SIG-M5 (cell line): ENCODE measurements at regions not wholly inside any gene's neighbourhood (a gene's known extent, or its start where the extent isn't known, plus 50 kb on each side); places are given as distances from the start of the nearest gene placed in this dataset.
"Not testable (repeated sequence)": the region's sequence is repeated elsewhere in the genome, so short reads cannot be mapped to it uniquely, and the experiment has no call there.

Experiments
- DNase-seq: peaks from one replicate; lab custom pipeline; 2025; lab: John Stamatoyannopoulos, UW

DNA sequence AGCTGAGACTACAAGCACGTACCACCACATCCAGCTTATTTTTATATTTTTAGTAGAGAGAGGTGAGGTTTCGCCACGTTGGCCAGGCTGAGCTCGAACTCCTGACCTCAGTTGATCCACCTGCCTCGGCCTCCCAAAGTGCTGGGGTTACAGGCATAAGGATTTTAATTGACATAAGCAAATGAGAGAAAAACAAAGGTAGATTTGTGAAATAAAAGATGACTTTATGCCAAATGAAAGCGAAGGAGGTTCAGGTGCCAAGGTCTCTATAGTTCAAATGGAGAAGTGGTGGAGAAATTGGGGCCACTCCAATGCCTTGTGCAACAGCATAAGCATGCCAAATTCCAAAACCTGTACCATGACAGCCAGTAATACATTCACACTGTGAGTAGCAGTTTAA, 180.6 kb downstream of the MREG start:
- no peak for DNase-seq

DNA sequence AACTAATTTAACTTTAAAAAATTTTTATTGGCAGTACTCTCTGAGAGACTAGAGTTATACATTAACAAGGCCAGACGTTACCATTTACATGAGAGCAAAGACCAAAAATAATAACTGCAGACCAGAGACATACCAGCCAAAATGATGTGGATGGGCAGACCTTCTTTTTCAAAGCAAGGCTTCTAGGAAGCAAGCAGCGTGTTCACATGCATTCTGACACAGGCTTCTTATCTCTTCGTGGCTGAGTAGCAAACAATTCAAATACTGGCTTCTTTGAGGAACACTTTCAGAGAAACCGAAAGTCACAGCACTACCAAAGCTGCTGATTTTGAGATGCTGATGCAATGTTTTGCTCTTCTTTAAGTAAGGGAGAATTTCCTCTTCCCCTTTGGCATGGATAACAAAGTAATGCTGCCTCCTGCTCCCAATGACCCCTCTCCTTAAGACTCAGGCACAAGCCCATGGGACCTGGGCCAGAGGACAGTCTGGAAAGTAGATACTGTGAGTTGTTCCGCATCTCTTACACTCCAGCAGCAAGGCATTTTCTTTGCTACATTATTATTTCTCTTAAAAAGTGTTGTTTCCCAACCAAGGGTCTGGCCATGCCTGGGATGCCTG, 181.9 kb downstream of the MREG start:
- DNase-seq, result no peak

DNA sequence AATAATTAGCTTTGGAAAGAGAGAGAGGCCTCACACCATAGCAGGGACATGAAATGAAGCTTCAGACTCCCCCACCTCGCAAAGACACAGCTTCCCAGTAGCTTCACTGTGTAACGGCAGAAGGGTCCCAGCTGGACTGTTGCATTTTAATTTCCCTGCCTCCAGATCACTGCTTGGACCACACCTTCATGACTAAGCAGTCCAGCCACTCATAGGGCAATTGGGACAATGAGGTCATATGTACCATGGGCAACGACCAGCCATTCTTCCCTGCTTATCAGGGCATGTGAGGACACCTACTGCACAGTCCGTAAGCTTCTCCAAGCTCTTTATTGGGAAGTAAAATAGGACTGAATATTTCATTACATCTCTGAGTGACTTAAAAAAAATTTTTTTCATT, 183.0 kb downstream of the MREG start:
- DNase-seq, result no peak

DNA sequence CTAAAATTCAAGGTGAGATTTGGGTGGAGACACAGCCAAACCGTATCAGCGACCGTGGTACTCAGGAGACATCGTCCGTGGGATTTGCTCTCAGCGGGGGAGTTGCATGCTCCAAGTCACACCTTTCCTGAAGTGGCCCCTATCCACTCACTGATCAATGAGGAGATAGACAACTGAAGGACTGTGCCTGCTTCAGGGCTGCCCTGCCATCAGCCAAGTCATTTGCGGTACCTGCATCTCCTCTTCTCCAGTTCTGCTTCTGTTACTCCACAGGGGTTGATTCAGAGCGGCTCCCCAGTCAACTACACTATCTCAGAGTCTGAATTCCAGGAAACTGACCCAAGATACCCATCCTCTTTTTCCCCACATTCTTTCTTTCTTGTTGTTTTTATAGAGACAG, 184.1 kb downstream of the MREG start:
- DNase-seq, result no peak

DNA sequence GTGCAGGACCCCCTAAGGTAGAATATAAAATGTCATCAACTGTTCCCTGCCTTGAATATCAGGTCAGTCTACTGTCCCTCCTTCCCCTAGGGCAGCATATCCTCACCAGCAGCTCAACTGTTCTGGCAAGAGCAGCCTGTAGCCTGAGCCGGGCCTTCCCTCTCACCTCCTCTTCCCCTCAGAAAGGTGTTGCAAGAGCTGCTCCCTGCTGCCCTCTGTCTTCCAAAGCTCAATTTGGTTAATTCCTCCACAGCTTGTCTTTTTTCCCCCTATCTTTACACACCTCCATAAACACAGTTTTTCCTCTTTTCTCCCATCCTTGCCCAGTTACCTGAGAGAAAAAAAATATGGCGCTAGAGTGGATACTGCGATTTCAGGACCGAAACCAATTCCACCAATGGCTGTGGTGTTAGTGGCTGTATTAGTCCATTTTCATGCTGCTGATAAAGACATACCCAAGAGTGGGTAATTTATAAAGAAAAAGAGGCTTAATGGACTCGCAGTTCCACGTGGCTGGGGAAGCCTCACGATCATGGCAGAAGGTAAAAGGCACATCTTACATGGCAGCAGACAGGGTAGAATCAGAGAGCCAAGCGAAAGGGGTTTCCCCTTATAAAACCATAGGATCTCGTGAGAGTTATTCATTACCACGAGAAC, 184.7 kb downstream of the MREG start:
- no peak for DNase-seq

DNA sequence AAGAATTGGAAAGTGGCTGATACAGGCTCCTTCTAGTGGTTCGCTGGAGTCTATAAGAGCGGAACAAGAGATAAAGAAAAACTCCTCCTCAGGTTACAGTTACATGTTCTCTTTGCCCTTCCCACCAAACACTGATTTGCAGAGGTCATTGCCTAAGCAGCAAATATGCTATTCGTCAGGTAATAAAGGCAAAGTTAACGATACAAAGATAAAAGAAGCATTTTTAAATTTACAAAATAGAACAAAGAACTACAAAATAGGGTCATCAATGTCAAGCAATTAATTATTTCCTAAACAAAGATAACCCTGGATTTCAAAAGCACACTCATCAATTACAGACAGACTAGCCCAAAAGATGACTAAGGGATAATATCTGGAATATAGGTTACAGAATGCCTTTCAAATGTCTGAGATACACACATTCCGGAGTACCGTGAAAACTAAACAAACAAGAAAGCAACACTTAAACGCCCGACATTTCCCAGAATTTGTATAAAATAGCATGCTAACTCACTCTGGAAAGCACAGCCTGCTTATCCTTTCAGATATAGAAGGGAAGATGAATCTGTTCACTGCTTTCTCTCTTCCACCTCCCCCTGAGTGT, 186.4 kb downstream of the MREG start:
- no peak for DNase-seq

DNA sequence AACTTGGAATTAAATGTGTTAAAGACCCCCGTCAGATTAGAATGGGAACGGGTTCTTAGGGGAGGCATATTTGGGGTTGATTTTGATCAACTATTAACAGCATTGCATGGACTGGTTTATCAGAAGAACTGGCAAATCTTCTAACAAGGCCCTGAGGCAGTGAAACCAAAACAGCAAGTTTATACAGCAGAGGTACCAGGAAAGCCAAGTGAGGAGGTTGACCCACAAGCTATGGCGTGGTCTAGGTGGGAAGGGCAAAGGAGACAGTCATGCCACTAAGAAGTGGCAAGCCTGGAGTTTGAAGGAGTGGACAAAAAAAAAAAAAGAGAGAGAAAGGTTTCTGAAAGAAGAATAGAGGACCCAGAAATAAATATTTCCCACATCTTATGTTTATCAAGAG, 187.0 kb downstream of the MREG start:
- DNase-seq, result no peak

DNA sequence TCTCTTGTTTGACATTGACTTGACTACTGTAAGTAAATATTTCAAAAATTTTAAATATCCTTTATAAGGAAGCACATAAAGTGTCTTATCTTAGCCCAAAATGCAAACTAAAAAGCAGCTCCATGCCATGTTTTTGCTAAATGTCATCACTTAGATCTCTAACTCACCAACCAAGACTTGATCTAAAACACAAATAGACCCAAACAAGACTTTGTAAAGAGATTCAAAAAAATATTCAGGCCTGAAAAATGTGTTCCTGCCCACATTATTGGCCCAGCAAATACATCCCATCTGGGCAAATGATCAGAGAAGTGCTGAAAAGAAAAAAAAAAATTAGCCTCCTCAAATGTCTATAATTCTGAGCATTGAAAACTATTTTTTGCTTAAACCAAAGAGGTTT, 187.6 kb downstream of the MREG start:
- DNase-seq, result no peak

DNA sequence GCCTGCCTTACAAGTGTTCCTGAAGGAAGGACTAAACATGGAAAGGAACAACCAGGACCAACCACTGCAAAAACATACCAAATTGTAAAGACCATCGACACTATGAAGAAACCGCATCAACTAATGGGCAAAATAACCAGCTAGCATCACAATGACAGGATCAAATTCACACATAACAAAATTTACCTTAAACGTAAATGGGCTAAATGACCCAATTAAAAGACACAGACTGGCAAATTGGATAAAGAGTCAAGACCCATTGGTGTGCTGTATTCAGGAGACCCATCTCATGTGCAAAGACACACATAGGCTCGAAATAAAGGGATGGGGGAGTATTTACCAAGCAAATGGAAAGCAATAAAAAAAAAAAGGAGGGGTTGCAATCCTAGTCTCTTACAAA, 192.1 kb downstream of the MREG start:
- not testable (repeated sequence) for DNase-seq

DNA sequence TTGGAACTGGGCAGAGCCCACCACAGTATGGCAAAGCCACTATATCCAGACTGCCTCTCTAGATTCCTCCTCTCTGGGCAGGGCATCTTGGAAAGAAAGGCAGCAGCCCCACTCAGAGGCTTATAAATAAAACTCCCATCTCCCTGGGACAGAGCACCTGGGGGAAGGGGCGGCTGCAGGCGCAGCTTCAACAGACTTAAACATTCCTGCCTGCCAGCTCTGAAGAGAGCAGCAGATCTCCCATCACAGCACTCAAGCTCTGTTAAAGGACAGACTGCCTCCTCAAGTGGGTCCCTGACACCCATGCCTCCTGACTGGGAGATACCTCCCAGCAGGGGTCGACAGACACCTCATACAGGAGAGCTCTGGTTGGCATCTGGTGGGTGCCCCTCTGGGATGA, 193.6 kb downstream of the MREG start:
- not testable (repeated sequence) for DNase-seq

DNA sequence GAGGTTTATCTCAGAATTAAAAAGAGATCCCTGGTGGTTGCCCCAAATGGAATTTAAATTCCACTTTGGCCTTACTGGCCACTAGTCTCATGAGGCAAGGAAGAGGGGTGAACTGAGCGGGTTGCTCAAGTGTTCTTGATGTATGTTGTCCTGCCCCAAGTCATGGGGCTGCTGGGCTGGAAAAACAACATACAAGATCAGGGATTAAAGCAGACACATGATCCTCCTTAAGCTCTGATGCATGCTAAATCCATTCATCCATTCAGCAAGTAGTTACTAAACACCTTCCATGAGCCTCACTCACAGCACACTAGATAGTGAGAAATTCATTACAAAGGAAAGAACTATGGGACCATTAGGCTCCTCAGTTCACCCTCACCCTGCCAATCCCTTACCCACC, 196.3 kb downstream of the MREG start:
- DNase-seq, result no peak

DNA sequence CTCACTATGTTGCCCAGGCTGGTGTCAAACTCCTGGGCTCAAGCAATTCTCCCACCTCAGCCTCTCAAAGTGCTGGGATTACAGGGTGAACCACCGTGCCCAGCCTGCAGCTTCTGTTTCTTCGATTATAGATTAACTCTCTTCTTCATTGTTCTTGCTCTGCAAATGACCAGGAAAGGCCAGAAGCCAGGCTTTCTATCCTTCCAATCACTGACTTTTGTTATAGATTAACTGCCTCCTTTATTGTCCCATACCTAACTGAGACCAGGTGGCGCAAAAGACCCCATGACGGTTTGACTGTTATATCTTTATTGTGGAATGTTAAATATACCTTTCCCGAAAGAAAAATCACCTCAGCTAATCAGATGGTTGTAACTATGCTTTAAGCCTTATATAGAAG, 196.9 kb downstream of the MREG start:
- no peak for DNase-seq

DNA sequence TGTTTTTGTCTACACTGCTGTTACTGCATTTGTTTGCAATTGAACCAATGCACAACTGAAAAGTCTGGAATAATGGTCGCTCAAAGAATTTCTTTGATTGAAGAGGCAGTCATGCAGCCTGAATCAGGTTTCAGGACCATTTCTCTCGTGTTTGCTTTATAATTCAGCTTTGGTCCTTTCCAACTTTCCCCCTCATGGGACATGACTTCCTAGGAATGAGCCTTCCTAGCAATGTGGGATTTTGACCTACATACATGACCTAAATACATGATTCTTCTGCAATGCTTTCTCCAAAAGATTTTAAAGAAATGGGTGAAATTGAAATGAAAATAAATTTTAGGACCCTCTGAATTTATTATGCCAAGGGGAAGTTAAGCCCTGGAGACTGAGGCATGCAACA, 197.4 kb downstream of the MREG start:
- DNase-seq, result no peak

DNA sequence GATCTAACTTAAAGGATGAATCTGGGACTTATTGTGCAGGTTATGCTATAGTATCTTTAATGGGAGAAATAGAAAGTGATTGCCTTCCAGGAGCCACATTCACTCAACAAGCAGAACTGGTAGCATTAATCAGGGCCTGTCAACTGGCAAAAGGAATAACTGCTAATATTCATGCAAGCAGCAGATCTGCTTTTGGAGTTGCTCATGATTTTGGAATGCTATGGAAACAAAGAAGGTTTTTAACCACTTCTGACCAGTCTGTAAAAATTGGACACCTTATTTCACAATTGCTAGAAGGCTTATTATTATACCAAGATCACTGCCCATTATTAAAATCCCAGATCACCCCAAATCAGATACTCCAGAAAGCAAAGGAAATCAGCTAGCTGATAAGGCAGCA, 200.4 kb downstream of the MREG start:
- DNase-seq, result no peak

DNA sequence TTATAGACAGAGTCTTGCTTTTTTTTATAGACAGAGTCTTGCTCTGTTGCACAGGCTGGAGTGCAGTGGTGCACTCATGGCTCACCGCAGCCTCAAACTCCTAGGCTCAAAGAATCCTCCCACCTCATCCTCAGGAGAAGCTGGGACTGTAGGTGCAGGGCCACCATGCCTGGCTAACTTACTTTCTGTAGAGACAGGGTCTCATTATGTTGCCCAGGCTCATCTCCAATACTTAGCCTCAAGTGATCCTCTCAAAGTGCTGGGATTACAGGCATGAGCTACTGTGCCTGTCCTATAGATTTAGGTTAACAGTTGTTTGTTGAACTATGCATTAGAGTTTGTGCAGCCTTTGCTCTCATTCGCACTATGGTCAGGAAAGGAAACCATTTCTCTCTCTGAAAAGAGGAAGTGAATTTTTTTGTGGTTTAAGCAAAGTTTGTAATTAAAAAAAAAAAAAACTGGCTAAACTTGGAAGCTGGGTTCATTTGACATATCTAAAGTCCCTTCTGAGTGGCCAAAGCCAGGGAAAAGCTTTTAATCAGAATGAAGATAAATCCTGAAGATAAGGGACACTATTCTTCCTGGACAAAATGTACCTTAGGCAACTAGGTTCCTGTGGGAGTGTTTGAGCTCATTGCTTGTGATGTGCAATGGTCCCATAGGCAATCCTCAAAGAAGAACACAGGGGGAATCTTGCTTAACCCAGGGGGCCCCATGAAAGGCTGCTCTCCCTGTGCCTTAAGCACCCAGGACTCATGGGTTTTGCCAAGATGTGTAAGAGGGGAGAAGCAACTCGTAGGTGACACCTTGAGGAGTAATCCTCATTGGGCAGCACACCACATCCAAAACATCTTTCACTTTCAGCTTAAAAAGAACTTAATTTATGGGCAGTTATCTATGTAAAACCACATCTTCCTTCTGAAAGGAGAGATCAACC, 201.7 kb downstream of the MREG start:
- peak; percentile 75 for DNase-seq

DNA sequence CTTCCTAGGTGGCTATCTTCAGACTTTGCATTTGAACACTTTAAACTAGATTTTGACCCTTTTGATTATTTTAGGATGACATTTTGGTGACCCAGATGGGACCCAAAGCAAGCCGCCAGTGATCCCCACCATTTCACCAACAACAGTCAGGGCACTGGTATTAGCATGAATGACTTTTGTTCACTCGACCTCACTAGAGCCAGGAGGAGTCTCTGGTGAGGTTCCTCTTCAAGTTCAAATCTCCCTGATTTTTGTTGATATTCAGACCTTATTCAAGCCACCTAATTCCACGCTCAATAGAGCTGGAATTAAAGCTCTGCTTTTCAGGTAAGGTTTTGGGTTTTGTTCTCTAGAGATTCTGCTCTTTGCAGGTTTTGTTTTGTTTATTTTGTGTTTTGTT, 202.3 kb downstream of the MREG start:
- no peak for DNase-seq

DNA sequence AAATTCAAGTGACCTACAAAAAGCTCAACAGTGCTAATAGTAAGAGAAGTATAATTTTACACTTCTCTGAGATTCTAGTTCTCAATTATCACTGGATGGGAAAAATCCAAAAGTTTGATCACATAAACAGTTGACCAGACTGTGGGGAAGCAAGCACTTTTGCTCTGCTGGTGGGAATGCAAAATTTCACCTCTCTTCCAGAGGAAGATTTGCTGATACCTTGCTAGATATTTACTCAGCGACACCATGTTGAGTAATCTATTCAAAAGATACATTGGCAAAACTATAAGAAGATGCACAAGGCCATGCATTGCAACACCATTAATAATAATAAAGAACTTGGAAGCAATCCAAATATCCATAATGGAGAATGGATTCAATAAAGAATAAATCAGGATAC, 204.4 kb downstream of the MREG start:
- no peak for DNase-seq

DNA sequence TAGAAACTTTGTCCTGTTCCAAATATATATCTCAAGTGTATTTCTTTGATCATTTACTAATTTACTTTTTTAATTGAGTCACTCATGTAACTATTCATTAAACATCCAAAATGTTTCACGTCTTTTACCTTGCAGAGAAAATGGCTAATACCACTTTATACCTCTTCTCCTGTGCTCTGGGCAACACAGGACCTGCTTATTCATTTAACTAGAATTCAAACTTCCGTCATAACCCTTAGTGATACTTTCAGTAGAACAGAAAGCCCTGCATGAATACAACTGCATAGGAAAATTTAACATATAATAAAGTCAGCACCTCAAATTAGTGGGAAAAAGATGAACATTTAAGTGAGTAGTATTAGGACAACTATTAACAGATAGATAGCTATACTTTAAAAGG, 205.2 kb downstream of the MREG start:
- no peak for DNase-seq

DNA sequence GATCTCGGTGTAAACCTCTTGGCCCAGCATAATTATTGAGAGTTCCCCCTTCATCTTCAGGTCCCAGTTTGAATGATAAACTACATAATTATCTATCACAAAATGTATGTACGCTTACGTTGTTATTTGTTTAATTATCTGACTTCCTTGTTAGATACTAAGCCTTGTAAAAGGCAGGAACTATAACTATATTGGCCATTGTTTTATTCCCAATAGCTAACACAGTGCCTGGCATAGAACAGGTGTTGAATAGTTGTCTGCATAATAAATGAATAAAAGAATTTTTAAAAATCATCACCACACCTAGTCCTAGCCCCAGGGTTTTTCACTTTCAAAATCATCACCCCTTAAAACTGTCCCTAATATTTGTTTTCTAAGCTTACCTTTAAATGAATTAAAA, 207.9 kb downstream of the MREG start:
- no peak for DNase-seq

DNA sequence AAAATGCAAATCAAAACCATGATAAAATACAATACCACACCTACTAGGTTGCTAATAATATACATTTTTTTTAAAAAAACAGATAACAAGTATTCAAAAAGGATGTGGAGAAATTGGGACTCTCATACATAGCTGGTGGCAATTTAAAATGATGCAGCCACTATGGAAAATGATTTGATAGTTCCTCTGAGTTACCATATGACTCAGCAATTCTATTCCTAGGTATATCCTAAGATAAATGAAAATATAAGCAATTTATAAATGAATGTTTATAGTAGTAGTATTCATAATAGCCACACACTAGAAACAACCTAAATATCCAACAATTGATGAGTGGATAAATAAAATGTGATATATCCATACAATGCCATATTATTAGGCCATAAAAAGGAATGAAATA, 210.2 kb downstream of the MREG start:
- no peak for DNase-seq

DNA sequence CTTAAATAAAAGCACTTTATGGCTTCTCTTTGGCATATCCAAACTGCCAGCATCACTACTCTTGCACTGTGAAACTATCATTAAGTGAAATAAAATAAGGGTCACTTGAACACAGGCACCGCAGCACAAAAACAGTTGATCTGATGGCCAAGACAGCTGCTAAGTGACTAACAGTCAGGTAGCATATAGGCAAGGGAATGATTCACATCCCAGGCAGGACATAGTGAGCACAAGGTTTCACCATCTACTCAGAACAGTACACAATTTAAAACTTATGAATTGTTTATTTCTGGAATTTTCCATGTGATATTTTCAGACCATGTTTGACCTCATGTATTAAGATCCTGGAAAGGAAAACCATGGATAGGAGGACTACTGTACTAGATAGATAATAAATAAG, 214.2 kb downstream of the MREG start:
- no peak for DNase-seq

DNA sequence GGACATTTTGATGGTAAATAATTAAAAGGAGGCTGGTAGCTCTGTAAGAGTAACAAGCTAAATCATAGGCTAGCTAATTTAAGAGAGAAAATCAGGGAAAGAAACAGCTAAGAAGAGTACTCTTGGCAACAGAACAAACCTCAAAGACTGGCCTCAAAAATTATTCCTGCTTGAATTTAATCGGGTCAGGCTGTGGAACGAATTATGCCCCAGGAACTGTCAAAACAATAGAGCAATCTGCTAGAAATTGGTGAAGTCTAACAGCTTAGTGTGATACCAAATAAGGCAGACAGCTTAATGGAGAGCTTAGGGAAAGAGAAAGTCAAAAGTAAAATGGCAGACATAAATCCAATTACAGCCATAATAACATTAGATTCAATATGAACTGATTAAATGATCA, 215.7 kb downstream of the MREG start:
- DNase-seq, result no peak
